GM23338 (cell line): ENCODE measurements at regions not wholly inside any gene's neighbourhood (a gene's known extent, or its start where the extent isn't known, plus 50 kb on each side); places are given as distances from the start of the nearest gene placed in this dataset.
A peak's percentile ranks its signal among the peaks of the same experiment; 100 is the strongest.
"Not testable (repeated sequence)": the region's sequence is repeated elsewhere in the genome, so short reads cannot be mapped to it uniquely, and the experiment has no call there.

Experiments
- ATAC-seq: fragments of 200-7000 bp; cut with Tn5 transposase; 3 replicates; pipeline ENCODE4 v1.9.1; 2020
- DNase-seq: peaks from one replicate; pipeline ENCODE4 v3.0.0-alpha.2; 2015; ENCODE audit warnings: low spot score
- H2AFZ ChIP-seq: fragments of 200-600 bp; sonication (generic); 2 replicates; pipeline ENCODE4 v1.8.0; 2016; ENCODE audit warnings: antibody characterized with exemption, mild to moderate bottlenecking, moderate library complexity
- H3F3A ChIP-seq: fragments of 200-600 bp; sonication (generic); replicated peaks from 2 replicates; pipeline ENCODE4 v1.8.0; 2017; ENCODE audit warnings: antibody characterized with exemption, mixed run types, low read depth
- H3K27ac ChIP-seq: fragments of 200-600 bp; sonication (generic); 2 replicates; pipeline ENCODE4 v1.6.1; 2016; ENCODE audit warnings: low read depth
- H3K27me3 ChIP-seq: fragments of 200-600 bp; sonication (generic); 2 replicates; pipeline ENCODE4 v1.8.0; 2016; ENCODE audit warnings: mild to moderate bottlenecking, mixed run types, moderate library complexity; ENCODE audit not compliant: insufficient read depth
- H3K36me3 ChIP-seq: fragments of 200-600 bp; sonication (generic); 2 replicates; pipeline ENCODE4 v1.8.0; 2016; ENCODE audit warnings: mild to moderate bottlenecking; ENCODE audit not compliant: insufficient read depth
- H3K4me1 ChIP-seq: fragments of 200-600 bp; sonication (generic); 2 replicates; pipeline ENCODE4 v1.8.0; 2016; ENCODE audit warnings: mild to moderate bottlenecking, moderate library complexity; ENCODE audit not compliant: insufficient read depth
- H3K4me2 ChIP-seq: fragments of 200-600 bp; sonication (generic); 2 replicates; pipeline ENCODE4 v1.7.1; 2017; ENCODE audit warnings: mixed run types
- H3K4me3 ChIP-seq: fragments of 200-600 bp; sonication (generic); 2 replicates; pipeline ENCODE4 v1.6.1; 2016; ENCODE audit warnings: mixed run types
- H3K79me2 ChIP-seq: fragments of 200-600 bp; sonication (generic); replicated peaks from 2 replicates; pipeline ENCODE4 v1.8.0; 2017; ENCODE audit warnings: mild to moderate bottlenecking; ENCODE audit not compliant: insufficient read depth
- H3K9me2 ChIP-seq: fragments of 200-600 bp; sonication (generic); 2 replicates; pipeline ENCODE4 v1.8.0; 2017; ENCODE audit not compliant: insufficient read depth
- H4K20me1 ChIP-seq: fragments of 200-600 bp; sonication (generic); replicated peaks from 2 replicates; pipeline ENCODE4 v1.8.0; 2017; ENCODE audit warnings: mild to moderate bottlenecking; ENCODE audit not compliant: insufficient read depth
- H3K27ac Mint-ChIP-seq: 2 replicates; pipeline ENCODE4 v1.8.0; 2020; ENCODE audit warnings: inconsistent platforms, mild to moderate bottlenecking, moderate library complexity, mixed read lengths
- H3K27me3 Mint-ChIP-seq: 3 replicates; pipeline ENCODE4 v1.8.0; 2022; ENCODE audit warnings: low read depth, mild to moderate bottlenecking, moderate library complexity, mixed read lengths, inconsistent platforms; ENCODE audit not compliant: insufficient read depth, poor library complexity
- H3K36me3 Mint-ChIP-seq: 3 replicates; pipeline ENCODE4 v1.8.0; 2021; ENCODE audit warnings: low read depth, mild to moderate bottlenecking, inconsistent platforms, moderate library complexity, mixed read lengths
- H3K4me1 Mint-ChIP-seq: 3 replicates; pipeline ENCODE4 v1.8.0; 2020; ENCODE audit warnings: mild to moderate bottlenecking, inconsistent platforms, mixed read lengths
- H3K4me3 Mint-ChIP-seq: 3 replicates; pipeline ENCODE4 v1.8.0; 2021; ENCODE audit warnings: moderate library complexity, mild to moderate bottlenecking, inconsistent platforms, mixed read lengths
- H3K9me3 Mint-ChIP-seq: 3 replicates; pipeline ENCODE4 v1.8.0; 2020; ENCODE audit warnings: moderate library complexity, mild to moderate bottlenecking, inconsistent platforms, mixed read lengths
- CTCF ChIP-seq, 2 experiments: fragments of 200-600 bp in 1 of 2; sonication (generic) in 1 of 2; conservative IDR thresholded peaks; 2 replicates each; pipeline versions ENCODE4 v1.5.1 to v1.6.1; 2016 to 2017; ENCODE audit warnings: antibody characterized with exemption in 2 of 2, low read depth in 2 of 2, mild to moderate bottlenecking in 2 of 2, moderate library complexity in 1 of 2
- ETS1 ChIP-seq: IDR thresholded peaks from 2 replicates; pipeline ENCODE4 v1.6.1; 2016; ENCODE audit warnings: antibody characterized with exemption
- EZH2 ChIP-seq: fragments of 200-600 bp; sonication (generic); IDR thresholded peaks from one replicate; pipeline ENCODE4 v1.8.0; 2017; ENCODE audit warnings: antibody characterized with exemption, mild to moderate bottlenecking, low read depth; ENCODE audit not compliant: unreplicated experiment
- EZH2phosphoT487 ChIP-seq: fragments of 200-600 bp; sonication (generic); IDR thresholded peaks from one replicate; pipeline ENCODE4 v1.8.1; 2018; ENCODE audit warnings: antibody characterized with exemption; ENCODE audit not compliant: unreplicated experiment
- NANOG ChIP-seq: IDR thresholded peaks from 2 replicates; pipeline ENCODE4 v1.6.1; 2016; ENCODE audit warnings: antibody characterized with exemption, borderline replicate concordance
- REST ChIP-seq: IDR thresholded peaks from one replicate; pipeline ENCODE4 v1.6.1; 2018; ENCODE audit warnings: antibody characterized with exemption; ENCODE audit not compliant: unreplicated experiment
- STAT1 ChIP-seq: IDR thresholded peaks from one replicate; pipeline ENCODE4 v1.6.1; 2016; ENCODE audit warnings: antibody characterized with exemption; ENCODE audit not compliant: unreplicated experiment
- ZNF114 ChIP-seq: fragments of 250-450 bp; sonication (Bioruptor Pico); IDR thresholded peaks from 2 replicates; pipeline ENCODE4 v1.5.0; 2020; ENCODE audit warnings: mild to moderate bottlenecking, moderate library complexity
- ZNF331 ChIP-seq: fragments of 250-450 bp; sonication (Bioruptor Pico); IDR thresholded peaks from 2 replicates; pipeline ENCODE4 v1.5.0; 2020; ENCODE audit warnings: low read depth, mild to moderate bottlenecking, moderate library complexity
- ZNF462 ChIP-seq: fragments of 250-450 bp; sonication (Bioruptor Pico); IDR thresholded peaks from 2 replicates; pipeline ENCODE4 v1.5.0; 2020; ENCODE audit warnings: mild to moderate bottlenecking, moderate library complexity

GRCh38 chr22:27607750-27608149 is 193.8 kb downstream of the MN1 start:
- H3F3A ChIP-seq, DNase-seq, H3K4me2 ChIP-seq, H3K36me3 Mint-ChIP-seq, H3K27me3 ChIP-seq, H3K36me3 ChIP-seq, H3K4me3 Mint-ChIP-seq, H3K9me2 ChIP-seq, H2AFZ ChIP-seq, ATAC-seq, H3K4me1 ChIP-seq, H3K27ac Mint-ChIP-seq, H4K20me1 ChIP-seq, H3K4me3 ChIP-seq, H3K27ac ChIP-seq, H3K9me3 Mint-ChIP-seq, H3K79me2 ChIP-seq: not testable (repeated sequence)
- Mint-ChIP-seq H3K4me1 (peaks cover 13% of the 10 kb centered on the region), H3K27me3 (peaks cover 15% of the 10 kb centered on the region)

GRCh38 chr22:27609451-27609888 is 192.1 kb downstream of the MN1 start:
- peaks cover 24% of the 10 kb centered on the region for H3K27me3 Mint-ChIP-seq
- H4K20me1 ChIP-seq, result no peaks in the 10 kb centered on the region
- H3K9me2 ChIP-seq, result no peaks in the 10 kb centered on the region
- no peaks in the 10 kb centered on the region for H3K36me3 ChIP-seq
- H3K4me3 ChIP-seq, result no peak overlapping the region
- no peaks in the 10 kb centered on the region; the same call in 1 of the 2 replicates for H3F3A ChIP-seq
- H3K27ac ChIP-seq, result no peak overlapping the region
- peaks cover 20% of the 10 kb centered on the region for H3K27me3 ChIP-seq
- no peak overlapping the region for H3K4me3 Mint-ChIP-seq
- peaks cover 18% of the 10 kb centered on the region for H3K4me1 Mint-ChIP-seq
- no peaks in the 10 kb centered on the region; the same call in 1 of the 2 replicates for H3K4me1 ChIP-seq
- no peak overlapping the region for H2AFZ ChIP-seq
- no peak overlapping the region for H3K4me2 ChIP-seq
- TF ChIP-seq ZNF331 (CRISPR knock-in tag), result no peak
- no peak for TF ChIP-seq NANOG
- TF ChIP-seq EZH2, result no peak
- no peak for TF ChIP-seq STAT1
- TF ChIP-seq ZNF462 (CRISPR knock-in tag), result no peak
- TF ChIP-seq REST, result no peak
- TF ChIP-seq CTCF (conservative IDR thresholded peaks at IDR 0.05; ENCODE audit: low read depth in 2 of 2), result no peak
- no peak for TF ChIP-seq ETS1
- TF ChIP-seq ZNF114, result no peak
- TF ChIP-seq EZH2phosphoT487, result no peak
- ATAC-seq (peak; percentile 21; the same call in 2 of the 3 replicates), DNase-seq (no peak)
- no peaks in the 10 kb centered on the region for H3K9me3 Mint-ChIP-seq
- no peaks in the 10 kb centered on the region for H3K79me2 ChIP-seq
- no peak overlapping the region for H3K27ac Mint-ChIP-seq
- no peaks in the 10 kb centered on the region for H3K36me3 Mint-ChIP-seq
